CD4-positive, alpha-beta T cell treated with Interleukin-2 at 100 ng/mL for 4 hours (primary cell): ENCODE measurements at regions not wholly inside any gene's neighbourhood (a gene's known extent, or its start where the extent isn't known, plus 50 kb on each side); places are given as distances from the start of the nearest gene placed in this dataset.
"Not testable (repeated sequence)": the region's sequence is repeated elsewhere in the genome, so short reads cannot be mapped to it uniquely, and the experiment has no call there.

Experiments used
- DNase-seq: peaks from one replicate; pipeline ENCODE4 v3.0.0-alpha.2; 2020; ENCODE audit warnings: low spot score

GRCh38 chr2:8608411-8608954 lies 73.4 kb upstream of the ID2 start:
- DNase-seq, result peak; percentile 27

GRCh38 chr2:8609357-8609811 lies 72.5 kb upstream of the ID2 start:
- DNase-seq, result no peak

GRCh38 chr2:8610775-8611174 lies 71.1 kb upstream of the ID2 start:
- DNase-seq, result not testable (repeated sequence)

- DNase-seq, result no peak
Measured at GRCh38 chr2:8611246-8611645, 70.6 kb upstream of the ID2 start.

- no peak for DNase-seq
Measured at GRCh38 chr2:8611700-8612099, 70.2 kb upstream of the ID2 start.

GRCh38 chr2:8612734-8613179 lies 69.1 kb upstream of the ID2 start:
- DNase-seq, result no peak

GRCh38 chr2:8613207-8613999 lies 68.5 kb upstream of the ID2 start:
- not testable (repeated sequence) for DNase-seq

GRCh38 chr2:8614646-8615045 lies 67.2 kb upstream of the ID2 start:
- no peak for DNase-seq

- no peak for DNase-seq
Measured at GRCh38 chr2:8615252-8615575, 66.6 kb upstream of the ID2 start.

GRCh38 chr2:8615576-8616281 lies 66.1 kb upstream of the ID2 start:
- DNase-seq, result no peak

GRCh38 chr2:8617048-8617447 lies 64.8 kb upstream of the ID2 start:
- DNase-seq, result no peak

- DNase-seq, result no peak
Measured at GRCh38 chr2:8617590-8617989, 64.3 kb upstream of the ID2 start.

GRCh38 chr2:8619071-8619470 lies 62.8 kb upstream of the ID2 start:
- no peak for DNase-seq

- no peak for DNase-seq
Measured at GRCh38 chr2:8620611-8621382, 61.1 kb upstream of the ID2 start.

- DNase-seq, result no peak
Measured at GRCh38 chr2:8622199-8622911, 59.5 kb upstream of the ID2 start.

- DNase-seq, result no peak
Measured at GRCh38 chr2:8622924-8623465, 58.9 kb upstream of the ID2 start.

GRCh38 chr2:8623576-8623957 lies 58.3 kb upstream of the ID2 start:
- DNase-seq, result no peak

GRCh38 chr2:8623958-8624591 lies 57.8 kb upstream of the ID2 start:
- no peak for DNase-seq

- no peak for DNase-seq
Measured at GRCh38 chr2:8624855-8625398, 56.9 kb upstream of the ID2 start.

- DNase-seq, result no peak
Measured at GRCh38 chr2:8625399-8626300, 56.2 kb upstream of the ID2 start.
